Uterus (tissue), 3 donors: ENCODE measurements at regions not wholly inside any gene's neighbourhood (a gene's known extent, or its start where the extent isn't known, plus 50 kb on each side); places are given as distances from the start of the nearest gene placed in this dataset.

ENCODE experiments used
- DNase-seq, 2 donors: peaks; one replicate each; pipeline ENCODE4 v3.0.0-alpha.2; 2019 to 2020
- H3K27ac ChIP-seq, 2 donors: fragments of 200-600 bp; sonication (generic); 1 replicate in 1 of 2; 2 replicates in 1 of 2; pipeline ENCODE4 v1.5.1; 2016 to 2018
- H3K27me3 ChIP-seq, 2 donors: fragments of 200-600 bp; sonication (generic); one replicate each; pipeline ENCODE4 v1.5.1; 2018 to 2019; ENCODE audit warnings: control low read depth in 1 of 2
- H3K36me3 ChIP-seq, 2 donors: fragments of 200-600 bp; sonication (generic); one replicate each; pipeline ENCODE4 v1.5.1; 2019; ENCODE audit warnings: control low read depth in 1 of 2
- H3K4me1 ChIP-seq, 2 donors: fragments of 200-600 bp; sonication (generic); one replicate each; pipeline ENCODE4 v1.5.1; 2018 to 2019; ENCODE audit warnings: control low read depth in 1 of 2
- H3K4me3 ChIP-seq, 2 donors: fragments of 200-600 bp; sonication (generic); 1 replicate in 1 of 2; 2 replicates in 1 of 2; pipeline ENCODE4 v1.5.1; 2018 to 2019; ENCODE audit warnings: mild to moderate bottlenecking in 1 of 2
- H3K9me3 ChIP-seq, 2 donors: fragments of 200-600 bp; sonication (generic); one replicate each; pipeline ENCODE4 v1.5.1; 2019; ENCODE audit warnings: control low read depth in 1 of 2
- CTCF ChIP-seq, 4 experiments: fragments of 200-600 bp in 2 of 4; fragments of 450-650 bp in 2 of 4; sonication (generic) in 2 of 4; IDR thresholded peaks; one replicate each; pipeline ENCODE4 v1.5.1; 2016 to 2019; ENCODE audit warnings: antibody characterized with exemption in 4 of 4, mild to moderate bottlenecking in 2 of 4, moderate library complexity in 1 of 4
- POLR2A ChIP-seq, 2 donors: fragments of 450-650 bp; IDR thresholded peaks; one replicate each; pipeline ENCODE4 v1.6.1; 2016; ENCODE audit warnings: antibody characterized with exemption in 2 of 2, mild to moderate bottlenecking in 1 of 2, moderate library complexity in 1 of 2
- intact Hi-C: fragments of 100-400 bp; cut with DNase I; formaldehyde crosslinking; loops from one replicate; pipeline ENCODE4 v1.15.1; 2023; ENCODE audit warnings: low total_unique reads
- donor health status: DM: yes; HTN: yes; CAD: no.

GRCh38 chr1:91122106-91122717 lies 100.4 kb upstream of the ZNF644 start:
- TF ChIP-seq CTCF (IDR thresholded peaks at IDR 0.05) (no peak), POLR2A (IDR thresholded peaks at IDR 0.05) (no peak)
- Histone ChIP-seq H3K36me3 (no peaks in the 10 kb centered on the region), H3K27me3 (no peaks in the 10 kb centered on the region), H3K4me1 (no peaks in the 10 kb centered on the region), H3K27ac (peak overlapping the region; percentile 77 to 85), H3K4me3 (no peak overlapping the region), H3K9me3 (no peaks in the 10 kb centered on the region)
- DNase-seq: no peak
- intact Hi-C loops: no loop called here

GRCh38 chr1:91121366-91121765 lies 99.5 kb upstream of the ZNF644 start:
- TF ChIP-seq POLR2A (IDR thresholded peaks at IDR 0.05) (no peak), CTCF (IDR thresholded peaks at IDR 0.05) (no peak)
- no peaks in the 10 kb centered on the region for H3K4me1 ChIP-seq
- DNase-seq: no peak
- no peaks in the 10 kb centered on the region for H3K27me3 ChIP-seq
- intact Hi-C loops: no loop called here
- no peaks in the 10 kb centered on the region for H3K36me3 ChIP-seq
- no peaks in the 10 kb centered on the region for H3K9me3 ChIP-seq
- no peak overlapping the region for H3K4me3 ChIP-seq
- H3K27ac ChIP-seq: peak overlapping the region; percentile 77 to 85

- TF ChIP-seq CTCF (IDR thresholded peaks at IDR 0.05) (no peak), POLR2A (IDR thresholded peaks at IDR 0.05) (no peak)
- H3K27ac ChIP-seq: peak overlapping the region; percentile 77 to 85
Observed at GRCh38 chr1:91120936-91121335, 99.1 kb upstream of the ZNF644 start.

GRCh38 chr1:91120421-91120820 lies 98.6 kb upstream of the ZNF644 start:
- Histone ChIP-seq H3K9me3 (no peaks in the 10 kb centered on the region), H3K4me3 (no peak overlapping the region), H3K36me3 (no peaks in the 10 kb centered on the region), H3K27me3 (no peaks in the 10 kb centered on the region), H3K27ac (peak overlapping the region; percentile 77 to 85), H3K4me1 (no peaks in the 10 kb centered on the region)
- intact Hi-C loops: no loop called here
- DNase-seq: peak; percentile 59 to 89
- TF ChIP-seq POLR2A (IDR thresholded peaks at IDR 0.05): no peak

More at GRCh38 chr1:91120936-91121335, 99.1 kb upstream of the ZNF644 start:
- Histone ChIP-seq H3K36me3 (no peaks in the 10 kb centered on the region), H3K27me3 (no peaks in the 10 kb centered on the region), H3K4me1 (no peaks in the 10 kb centered on the region), H3K4me3 (no peak overlapping the region), H3K9me3 (no peaks in the 10 kb centered on the region)
- no peak for DNase-seq
- intact Hi-C loops: no loop called here

- Histone ChIP-seq H3K27me3 (no peaks in the 10 kb centered on the region), H3K9me3 (no peaks in the 10 kb centered on the region), H3K27ac (no peak overlapping the region), H3K4me3 (no peak overlapping the region), H3K36me3 (no peaks in the 10 kb centered on the region), H3K4me1 (no peaks in the 10 kb centered on the region)
- intact Hi-C loops: no loop called here
- no peak for DNase-seq
- TF ChIP-seq POLR2A (IDR thresholded peaks at IDR 0.05): no peak
Observed at GRCh38 chr1:91104712-91105111, 82.9 kb upstream of the ZNF644 start.

- TF ChIP-seq POLR2A (IDR thresholded peaks at IDR 0.05): no peak
- TF ChIP-seq CTCF (IDR thresholded peaks at IDR 0.05): no peak
- no peaks in the 10 kb centered on the region for H3K9me3 ChIP-seq
- no peak overlapping the region for H3K4me3 ChIP-seq
- H3K4me1 ChIP-seq: no peaks in the 10 kb centered on the region
- intact Hi-C loops: no loop called here
- no peak for DNase-seq
- no peaks in the 10 kb centered on the region for H3K36me3 ChIP-seq
- H3K27ac ChIP-seq: no peak overlapping the region
- no peaks in the 10 kb centered on the region for H3K27me3 ChIP-seq
Observed at GRCh38 chr1:91101328-91101727, 79.5 kb upstream of the ZNF644 start.
